ENCODE measurements at regions not wholly inside any gene's neighbourhood (a gene's known extent, or its start where the extent isn't known, plus 50 kb on each side); places are given as distances from the start of the nearest gene placed in this dataset.
"Not testable (repeated sequence)": the region's sequence is repeated elsewhere in the genome, so short reads cannot be mapped to it uniquely, and the experiment has no call there.

DNA sequence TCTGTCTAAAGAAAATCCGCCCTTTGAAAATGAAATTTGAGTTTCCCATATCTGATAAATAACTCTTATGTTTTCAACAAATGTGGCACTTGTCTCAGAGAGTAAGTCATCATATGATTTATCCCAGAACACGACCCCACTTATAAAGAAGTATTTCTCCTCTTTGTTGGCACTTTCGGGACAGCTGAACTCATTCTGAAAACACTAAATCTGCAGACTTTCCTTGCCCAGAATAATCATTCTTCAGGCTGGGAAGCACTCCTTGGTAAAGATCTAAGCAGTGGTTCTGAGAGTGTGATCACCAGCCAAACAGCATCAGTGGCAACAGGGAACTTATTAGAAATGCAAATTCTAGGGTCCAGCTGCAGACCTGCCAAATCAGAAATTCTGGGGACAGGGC lies 532.2 kb upstream of the API5 start:
- TF ChIP-seq, protein P1, sequence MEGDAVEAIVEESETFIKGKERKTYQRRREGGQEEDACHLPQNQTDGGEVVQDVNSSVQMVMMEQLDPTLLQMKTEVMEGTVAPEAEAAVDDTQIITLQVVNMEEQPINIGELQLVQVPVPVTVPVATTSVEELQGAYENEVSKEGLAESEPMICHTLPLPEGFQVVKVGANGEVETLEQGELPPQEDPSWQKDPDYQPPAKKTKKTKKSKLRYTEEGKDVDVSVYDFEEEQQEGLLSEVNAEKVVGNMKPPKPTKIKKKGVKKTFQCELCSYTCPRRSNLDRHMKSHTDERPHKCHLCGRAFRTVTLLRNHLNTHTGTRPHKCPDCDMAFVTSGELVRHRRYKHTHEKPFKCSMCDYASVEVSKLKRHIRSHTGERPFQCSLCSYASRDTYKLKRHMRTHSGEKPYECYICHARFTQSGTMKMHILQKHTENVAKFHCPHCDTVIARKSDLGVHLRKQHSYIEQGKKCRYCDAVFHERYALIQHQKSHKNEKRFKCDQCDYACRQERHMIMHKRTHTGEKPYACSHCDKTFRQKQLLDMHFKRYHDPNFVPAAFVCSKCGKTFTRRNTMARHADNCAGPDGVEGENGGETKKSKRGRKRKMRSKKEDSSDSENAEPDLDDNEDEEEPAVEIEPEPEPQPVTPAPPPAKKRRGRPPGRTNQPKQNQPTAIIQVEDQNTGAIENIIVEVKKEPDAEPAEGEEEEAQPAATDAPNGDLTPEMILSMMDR (IDR thresholded peaks at IDR 0.05; ENCODE audit: insufficient read depth, low read length, missing control alignments), result no peak
- POLR2A ChIA-PET, result no interaction called here
- H3K4me3 ChIP-seq (ENCODE audit: low read depth, low read length), result no peak overlapping the region
- CTCF ChIA-PET, result no interaction called here
- DNase-seq (ENCODE audit: low read depth, low spot score), result no peak

DNA sequence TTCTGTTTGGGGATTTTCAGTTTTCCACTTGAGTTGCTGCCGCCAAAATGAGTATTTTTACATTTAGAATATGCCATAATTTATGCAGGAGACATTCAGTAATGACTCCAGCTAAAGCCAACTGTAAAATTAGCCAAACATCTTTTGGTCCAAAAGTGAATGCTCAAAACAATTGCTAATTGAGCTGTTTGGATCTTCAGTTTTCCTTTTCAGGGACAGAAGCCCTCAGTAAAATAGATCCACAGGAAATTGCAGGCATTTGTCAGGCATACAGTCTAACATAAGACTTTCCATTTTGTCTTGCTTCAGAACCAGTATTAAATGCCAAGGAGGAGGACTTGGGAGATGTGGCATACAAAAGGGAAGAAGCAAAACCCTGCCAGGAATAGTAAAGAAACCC lies 524.8 kb upstream of the API5 start:
- POLR2A ChIA-PET, result no interaction called here
- DNase-seq (ENCODE audit: low read depth, low spot score), result no peak
- TF ChIP-seq, protein P1 (IDR thresholded peaks at IDR 0.05; ENCODE audit: insufficient read depth, low read length, missing control alignments), result no peak
- CTCF ChIA-PET, result no interaction called here
- H3K4me3 ChIP-seq (ENCODE audit: low read depth, low read length), result no peak overlapping the region

DNA sequence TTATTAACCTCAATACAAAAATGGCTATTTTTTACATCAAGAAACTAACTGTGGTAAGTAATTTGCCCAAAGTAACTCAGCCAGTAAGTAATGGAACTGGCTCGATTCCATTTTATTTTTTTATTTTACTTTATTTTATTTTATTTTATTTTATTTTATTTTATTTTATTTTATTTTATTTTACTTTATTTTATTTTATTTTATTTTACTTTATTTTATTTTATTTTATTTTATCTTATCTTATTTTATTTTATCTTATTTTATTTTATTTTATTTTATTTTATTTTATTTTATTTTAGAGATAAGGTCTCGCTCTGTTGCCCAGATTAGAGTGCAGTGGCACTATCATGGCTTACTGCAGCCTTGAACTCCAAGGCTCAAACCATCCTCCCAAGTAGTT lies 516.3 kb upstream of the API5 start:
- CTCF ChIA-PET; DNase-seq (ENCODE audit: low read depth, low spot score); POLR2A ChIA-PET; H3K4me3 ChIP-seq (ENCODE audit: low read depth, low read length): not testable (repeated sequence)

DNA sequence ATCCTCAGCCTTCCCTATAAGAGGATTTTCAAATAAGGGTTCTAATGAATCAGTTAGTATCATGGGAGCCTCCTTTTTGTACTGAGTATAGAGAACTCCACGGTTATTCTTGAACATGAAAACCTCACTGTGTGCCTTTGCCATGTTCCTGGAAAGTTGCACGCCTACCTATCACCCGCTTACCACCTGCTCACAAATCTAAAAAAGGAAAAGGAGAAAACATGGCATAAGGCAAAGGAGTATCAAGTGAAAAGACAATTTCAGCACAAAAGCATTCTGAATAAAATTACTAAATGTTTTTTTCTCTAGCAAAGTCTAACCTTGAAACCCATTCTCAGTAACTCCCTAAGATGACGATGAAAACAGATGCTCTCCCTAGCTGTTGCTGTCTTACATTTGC lies 511.8 kb upstream of the API5 start:
- no peak overlapping the region for H3K4me3 ChIP-seq (ENCODE audit: low read depth, low read length)
- DNase-seq (ENCODE audit: low read depth, low spot score), result no peak
- ChIA-PET POLR2A (no interaction called here), CTCF (no interaction called here)
- TF ChIP-seq, protein P1 (IDR thresholded peaks at IDR 0.05; ENCODE audit: insufficient read depth, low read length, missing control alignments), result no peak

GRCh38 chr11:42802201-42802899 lies 509.4 kb upstream of the API5 start:
- DNase-seq (ENCODE audit: low read depth, low spot score), result no peak
- ChIA-PET POLR2A (no interaction called here), CTCF (no interaction called here)
- H3K4me3 ChIP-seq (ENCODE audit: low read depth, low read length), result no peak overlapping the region
- TF ChIP-seq, protein P1 (IDR thresholded peaks at IDR 0.05; ENCODE audit: insufficient read depth, low read length, missing control alignments), result no peak

DNA sequence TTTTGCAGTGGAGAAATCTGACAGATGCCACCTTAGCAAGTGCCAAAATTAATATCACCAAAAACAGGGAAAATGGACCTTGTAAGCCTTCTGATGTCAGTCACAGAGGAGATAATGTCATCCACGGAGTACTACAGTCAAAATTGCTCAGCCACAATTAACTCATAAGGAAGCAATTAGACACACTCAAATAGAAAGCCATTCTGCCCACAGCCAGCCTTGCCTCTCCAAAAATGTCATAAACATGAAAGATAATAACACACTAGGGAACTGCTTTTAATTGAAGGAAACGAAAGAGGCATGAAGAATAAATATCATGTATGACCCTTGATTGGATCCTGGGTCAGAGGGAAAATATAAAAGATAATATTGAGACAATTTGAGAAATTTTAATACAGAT lies 505.6 kb upstream of the API5 start:
- POLR2A ChIA-PET, result no interaction called here
- CTCF ChIA-PET, result no interaction called here
- TF ChIP-seq, protein P1 (IDR thresholded peaks at IDR 0.05; ENCODE audit: insufficient read depth, low read length, missing control alignments), result no peak
- no peak for DNase-seq (ENCODE audit: low read depth, low spot score)
- H3K4me3 ChIP-seq (ENCODE audit: low read depth, low read length), result no peak overlapping the region

DNA sequence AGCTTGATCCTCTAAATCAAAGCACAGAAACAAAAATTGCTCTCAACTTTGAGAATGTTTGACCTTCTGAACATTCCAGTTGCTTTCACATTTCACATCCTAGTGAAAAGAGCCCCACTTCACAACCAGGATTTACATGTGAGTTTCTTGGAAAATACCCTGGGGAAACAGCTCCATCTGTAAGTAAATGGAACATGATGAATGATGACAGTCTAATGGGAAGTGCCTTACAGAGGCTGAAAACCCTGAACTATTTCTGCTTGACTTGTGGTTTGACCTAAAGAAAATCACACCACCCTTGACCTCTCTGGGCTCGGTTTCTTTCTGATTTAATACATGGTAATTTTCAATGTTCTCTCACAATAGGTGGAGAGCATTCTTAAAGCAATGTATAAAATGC lies 499.4 kb upstream of the API5 start:
- ChIA-PET POLR2A (no interaction called here), CTCF (no interaction called here)
- H3K4me3 ChIP-seq (ENCODE audit: low read depth, low read length), result no peak overlapping the region
- TF ChIP-seq, protein P1 (IDR thresholded peaks at IDR 0.05; ENCODE audit: insufficient read depth, low read length, missing control alignments), result no peak
- DNase-seq (ENCODE audit: low read depth, low spot score), result no peak

Data from AG04449 (cell line).